ENCODE measurements at regions not wholly inside any gene's neighbourhood (a gene's known extent, or its start where the extent isn't known, plus 50 kb on each side); places are given as distances from the start of the nearest gene placed in this dataset.

DNA sequence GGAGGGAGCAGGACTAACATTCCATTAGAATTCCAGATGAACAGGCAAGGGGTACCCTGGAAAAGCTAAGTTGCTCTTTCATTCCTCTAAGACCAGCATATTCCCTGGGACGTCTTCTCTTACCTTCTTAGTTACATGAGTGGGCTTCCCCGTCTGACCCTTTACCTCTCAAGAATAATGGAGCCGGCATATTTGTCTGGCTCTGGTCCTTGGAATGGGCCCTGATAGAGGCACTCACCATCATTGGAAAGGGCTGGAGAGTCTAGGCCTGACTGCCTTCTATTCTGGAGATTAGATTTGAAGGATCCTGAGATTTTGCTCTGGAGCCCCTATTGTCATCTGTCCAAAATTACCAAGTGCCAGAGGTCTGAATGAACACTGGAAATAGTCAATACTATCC lies 347.5 kb downstream of the MYCN start:
- TF ChIP-seq, protein P1, sequence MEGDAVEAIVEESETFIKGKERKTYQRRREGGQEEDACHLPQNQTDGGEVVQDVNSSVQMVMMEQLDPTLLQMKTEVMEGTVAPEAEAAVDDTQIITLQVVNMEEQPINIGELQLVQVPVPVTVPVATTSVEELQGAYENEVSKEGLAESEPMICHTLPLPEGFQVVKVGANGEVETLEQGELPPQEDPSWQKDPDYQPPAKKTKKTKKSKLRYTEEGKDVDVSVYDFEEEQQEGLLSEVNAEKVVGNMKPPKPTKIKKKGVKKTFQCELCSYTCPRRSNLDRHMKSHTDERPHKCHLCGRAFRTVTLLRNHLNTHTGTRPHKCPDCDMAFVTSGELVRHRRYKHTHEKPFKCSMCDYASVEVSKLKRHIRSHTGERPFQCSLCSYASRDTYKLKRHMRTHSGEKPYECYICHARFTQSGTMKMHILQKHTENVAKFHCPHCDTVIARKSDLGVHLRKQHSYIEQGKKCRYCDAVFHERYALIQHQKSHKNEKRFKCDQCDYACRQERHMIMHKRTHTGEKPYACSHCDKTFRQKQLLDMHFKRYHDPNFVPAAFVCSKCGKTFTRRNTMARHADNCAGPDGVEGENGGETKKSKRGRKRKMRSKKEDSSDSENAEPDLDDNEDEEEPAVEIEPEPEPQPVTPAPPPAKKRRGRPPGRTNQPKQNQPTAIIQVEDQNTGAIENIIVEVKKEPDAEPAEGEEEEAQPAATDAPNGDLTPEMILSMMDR (IDR thresholded peaks at IDR 0.05; ENCODE audit: low read depth, low read length, missing input control): no peak
- TF ChIP-seq, protein P2, sequence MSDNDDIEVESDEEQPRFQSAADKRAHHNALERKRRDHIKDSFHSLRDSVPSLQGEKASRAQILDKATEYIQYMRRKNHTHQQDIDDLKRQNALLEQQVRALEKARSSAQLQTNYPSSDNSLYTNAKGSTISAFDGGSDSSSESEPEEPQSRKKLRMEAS (IDR thresholded peaks at IDR 0.05): no peak
- TF ChIP-seq EGR1 (IDR thresholded peaks at IDR 0.05; ENCODE audit: low read depth in 2 of 2) (no peak), SP1 (IDR thresholded peaks at IDR 0.05) (no peak)
